ENCODE measurements at regions not wholly inside any gene's neighbourhood (a gene's known extent, or its start where the extent isn't known, plus 50 kb on each side); places are given as distances from the start of the nearest gene placed in this dataset.

DNA sequence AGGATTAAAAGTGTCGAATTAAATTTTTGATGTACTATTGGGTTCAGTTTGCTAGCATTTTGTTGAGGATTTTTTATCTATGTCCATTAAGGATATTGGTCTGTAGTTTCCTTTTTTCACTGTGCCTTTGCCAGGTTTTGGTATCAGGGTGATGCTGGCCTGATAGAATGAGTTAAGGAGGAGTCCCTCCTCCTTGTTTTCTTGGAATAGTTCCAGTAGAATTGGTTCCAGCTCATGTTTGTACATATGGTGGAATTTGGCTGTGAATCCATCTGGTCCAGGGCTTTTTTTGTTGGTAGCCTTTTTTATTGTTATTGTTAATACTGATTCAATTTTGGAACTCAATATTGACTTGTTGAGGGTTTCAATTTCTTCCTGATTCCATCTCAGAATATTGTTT lies 141.8 kb downstream of the SIM1 start:
- no peak overlapping the region for H3K4me3 ChIP-seq
- no peak for DNase-seq (ENCODE audit: low read depth in 1 of 2, low spot score in 1 of 2)
- TF ChIP-seq CTCF (IDR thresholded peaks at IDR 0.05; ENCODE audit: low read depth, low read length) = no peak
- H3K4me1 ChIP-seq (ENCODE audit: low read depth) = no peaks in the 10 kb centered on the region
- no peaks in the 10 kb centered on the region for H3K9me3 ChIP-seq (ENCODE audit: low read depth)
- H3K27ac ChIP-seq = no peak overlapping the region
- H3K27me3 ChIP-seq = no peaks in the 10 kb centered on the region
- H3K36me3 ChIP-seq = no peaks in the 10 kb centered on the region

DNA sequence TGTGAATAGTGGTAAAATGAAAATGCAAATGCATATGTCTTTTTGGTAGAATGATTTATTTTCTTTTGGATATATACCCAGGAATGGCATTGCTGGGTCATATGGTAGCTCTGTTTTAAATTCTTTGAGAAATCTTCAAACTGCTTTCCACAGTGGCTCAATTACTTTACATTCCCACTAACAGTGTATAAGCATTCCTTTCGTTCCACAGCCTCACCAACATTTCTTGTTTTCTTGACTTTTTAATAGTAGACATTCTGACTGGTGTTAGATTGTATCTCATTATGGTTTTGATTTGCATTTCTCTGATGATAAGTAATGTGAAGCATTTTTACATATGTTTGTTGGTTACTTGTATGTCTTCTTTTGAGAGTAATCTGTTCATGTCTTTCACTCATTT lies 144.0 kb downstream of the SIM1 start:
- Histone ChIP-seq H3K9me3 (ENCODE audit: low read depth) (no peaks in the 10 kb centered on the region), H3K27ac (no peak overlapping the region), H3K4me3 (no peak overlapping the region), H3K4me1 (ENCODE audit: low read depth) (no peaks in the 10 kb centered on the region), H3K36me3 (no peaks in the 10 kb centered on the region), H3K27me3 (no peaks in the 10 kb centered on the region)
- no peak for TF ChIP-seq CTCF (IDR thresholded peaks at IDR 0.05; ENCODE audit: low read depth, low read length)
- DNase-seq (ENCODE audit: low read depth in 1 of 2, low spot score in 1 of 2) = no peak

- TF ChIP-seq CTCF (IDR thresholded peaks at IDR 0.05; ENCODE audit: low read depth, low read length) = no peak
- Histone ChIP-seq H3K4me1 (ENCODE audit: low read depth) (no peaks in the 10 kb centered on the region), H3K36me3 (no peaks in the 10 kb centered on the region), H3K27me3 (no peaks in the 10 kb centered on the region), H3K9me3 (ENCODE audit: low read depth) (no peaks in the 10 kb centered on the region), H3K27ac (no peak overlapping the region), H3K4me3 (no peak overlapping the region)
- no peak for DNase-seq (ENCODE audit: low read depth in 1 of 2, low spot score in 1 of 2)
These were observed 147.7 kb downstream of the SIM1 start for GRCh38 chr6:100317031-100317430.

- no peaks in the 10 kb centered on the region for H3K9me3 ChIP-seq (ENCODE audit: low read depth)
- no peak overlapping the region for H3K27ac ChIP-seq
- no peaks in the 10 kb centered on the region for H3K27me3 ChIP-seq
- no peak for TF ChIP-seq CTCF (IDR thresholded peaks at IDR 0.05; ENCODE audit: low read depth, low read length)
- no peak for DNase-seq (ENCODE audit: low read depth in 1 of 2, low spot score in 1 of 2)
- H3K36me3 ChIP-seq = no peaks in the 10 kb centered on the region
- no peak overlapping the region for H3K4me3 ChIP-seq
- H3K4me1 ChIP-seq (ENCODE audit: low read depth) = no peaks in the 10 kb centered on the region
These were observed 150.5 kb downstream of the SIM1 start for GRCh38 chr6:100314186-100314585.

DNA sequence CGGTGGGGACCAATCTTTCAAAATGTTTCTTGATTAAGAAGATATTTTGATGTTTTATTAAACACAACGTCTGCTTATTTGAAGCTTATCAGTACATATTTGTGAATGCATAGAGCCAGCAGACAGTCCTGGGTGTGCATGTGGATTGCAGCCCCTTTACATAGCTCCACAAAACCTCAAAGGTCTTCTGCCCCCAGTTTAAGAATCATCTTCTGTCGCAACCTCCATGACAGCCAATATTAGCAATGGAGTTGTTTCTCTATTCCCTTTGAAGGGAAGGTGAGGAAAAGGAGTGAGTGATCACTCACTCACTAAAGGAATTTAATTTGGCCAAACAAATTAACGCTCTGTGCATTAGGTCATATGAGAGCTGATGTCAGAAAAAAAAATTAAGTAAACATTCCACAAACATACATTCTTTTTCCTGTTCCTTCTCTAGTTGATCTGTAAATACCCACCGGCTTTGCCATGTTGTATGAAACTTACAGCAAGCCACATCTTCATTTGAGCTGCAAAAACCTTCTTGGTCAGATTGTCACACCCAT lies 152.9 kb downstream of the SIM1 start:
- no peaks in the 10 kb centered on the region for H3K9me3 ChIP-seq (ENCODE audit: low read depth)
- H3K27ac ChIP-seq = no peak overlapping the region
- no peak for DNase-seq (ENCODE audit: low read depth in 1 of 2, low spot score in 1 of 2)
- H3K36me3 ChIP-seq = no peaks in the 10 kb centered on the region
- H3K4me3 ChIP-seq = no peak overlapping the region
- TF ChIP-seq CTCF (IDR thresholded peaks at IDR 0.05; ENCODE audit: low read depth, low read length) = no peak
- no peaks in the 10 kb centered on the region for H3K27me3 ChIP-seq
- H3K4me1 ChIP-seq (ENCODE audit: low read depth) = no peaks in the 10 kb centered on the region

DNA sequence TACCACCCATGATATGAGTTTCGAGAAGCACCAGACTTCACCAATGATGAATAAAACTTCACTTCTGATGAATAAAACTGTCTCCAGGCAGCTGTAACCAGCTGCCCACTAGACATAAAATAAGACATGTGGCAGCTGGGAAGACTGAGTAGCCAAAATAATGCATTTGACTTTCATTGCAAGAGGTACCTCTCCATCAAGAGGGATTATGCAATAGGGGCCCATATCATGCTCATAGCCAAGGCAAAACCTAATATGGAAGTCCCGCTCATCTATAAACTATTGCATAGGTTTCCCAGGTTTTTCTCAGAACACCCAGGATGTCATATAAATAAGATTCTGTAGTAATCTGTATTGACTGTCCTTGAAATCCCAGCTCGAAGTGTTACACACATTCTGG lies 155.5 kb downstream of the SIM1 start:
- no peak for DNase-seq (ENCODE audit: low read depth in 1 of 2, low spot score in 1 of 2)
- no peak overlapping the region for H3K27ac ChIP-seq
- H3K4me1 ChIP-seq (ENCODE audit: low read depth) = no peaks in the 10 kb centered on the region
- H3K4me3 ChIP-seq = no peak overlapping the region
- no peak for TF ChIP-seq CTCF (IDR thresholded peaks at IDR 0.05; ENCODE audit: low read depth, low read length)
- no peaks in the 10 kb centered on the region for H3K27me3 ChIP-seq
- H3K9me3 ChIP-seq (ENCODE audit: low read depth) = no peaks in the 10 kb centered on the region
- H3K36me3 ChIP-seq = no peaks in the 10 kb centered on the region
